NOMO-1 (cell line): ENCODE measurements at regions not wholly inside any gene's neighbourhood (a gene's known extent, or its start where the extent isn't known, plus 50 kb on each side); places are given as distances from the start of the nearest gene placed in this dataset.

Experiments used
- DNase-seq, 2 experiments: peaks; one replicate each; lab custom pipeline; 2025; ENCODE audit not compliant: unreplicated experiment in 2 of 2; lab: John Stamatoyannopoulos, UW

- peak in 1 of 2 experiments; percentile 8 for DNase-seq
Measured at GRCh38 chr18:23384778-23385736, 68.0 kb upstream of the RIOK3 start.

GRCh38 chr18:23386317-23386716 is 66.8 kb upstream of the RIOK3 start:
- DNase-seq: no peak

- no peak for DNase-seq
Measured at GRCh38 chr18:23387265-23387664, 65.8 kb upstream of the RIOK3 start.

- no peak for DNase-seq
Measured at GRCh38 chr18:23388357-23388756, 64.7 kb upstream of the RIOK3 start.

GRCh38 chr18:23391156-23391555 is 61.9 kb upstream of the RIOK3 start:
- DNase-seq: no peak

GRCh38 chr18:23397907-23398306 is 55.2 kb upstream of the RIOK3 start:
- no peak for DNase-seq

DNA sequence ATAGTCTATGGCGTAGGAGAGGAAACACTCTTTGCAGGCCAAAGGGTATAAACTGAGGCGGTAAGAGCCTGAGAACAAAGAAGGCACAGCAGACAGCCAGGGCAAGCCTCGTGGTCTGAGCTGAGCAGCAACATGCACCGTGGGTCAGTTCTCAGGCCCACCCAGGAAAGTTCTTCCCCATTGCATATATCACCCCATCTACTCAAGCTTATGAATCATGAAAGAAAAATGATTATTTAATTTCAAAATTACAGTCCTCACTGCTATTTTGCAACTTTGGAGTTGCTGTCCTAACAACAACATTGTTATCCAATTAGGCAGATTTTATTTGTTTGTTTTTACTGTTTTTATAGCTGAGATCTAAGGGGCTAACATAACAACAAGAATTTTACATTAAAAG is 54.7 kb upstream of the RIOK3 start:
- DNase-seq: no peak

DNA sequence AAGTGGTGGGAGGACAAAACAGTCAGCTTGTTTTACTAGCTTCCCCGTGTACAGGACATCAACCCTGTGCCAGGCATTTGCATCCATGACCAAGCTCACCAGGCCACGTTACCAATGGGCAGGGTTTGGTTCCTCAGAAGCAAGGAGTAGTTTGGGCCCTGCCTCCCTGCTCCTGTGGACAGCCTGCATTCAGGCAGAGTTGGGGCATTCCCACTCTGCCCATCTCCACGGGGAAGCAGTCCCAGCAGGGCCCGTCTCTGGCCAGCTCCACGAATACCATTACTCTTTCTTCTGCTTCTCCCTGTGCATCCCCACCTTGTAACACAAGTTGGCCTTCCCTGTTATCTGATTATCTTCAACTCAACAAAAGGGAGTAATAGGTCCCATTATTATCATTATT is 54.0 kb upstream of the RIOK3 start:
- DNase-seq: no peak

GRCh38 chr18:23400918-23401317 is 52.2 kb upstream of the RIOK3 start:
- DNase-seq: no peak

DNA sequence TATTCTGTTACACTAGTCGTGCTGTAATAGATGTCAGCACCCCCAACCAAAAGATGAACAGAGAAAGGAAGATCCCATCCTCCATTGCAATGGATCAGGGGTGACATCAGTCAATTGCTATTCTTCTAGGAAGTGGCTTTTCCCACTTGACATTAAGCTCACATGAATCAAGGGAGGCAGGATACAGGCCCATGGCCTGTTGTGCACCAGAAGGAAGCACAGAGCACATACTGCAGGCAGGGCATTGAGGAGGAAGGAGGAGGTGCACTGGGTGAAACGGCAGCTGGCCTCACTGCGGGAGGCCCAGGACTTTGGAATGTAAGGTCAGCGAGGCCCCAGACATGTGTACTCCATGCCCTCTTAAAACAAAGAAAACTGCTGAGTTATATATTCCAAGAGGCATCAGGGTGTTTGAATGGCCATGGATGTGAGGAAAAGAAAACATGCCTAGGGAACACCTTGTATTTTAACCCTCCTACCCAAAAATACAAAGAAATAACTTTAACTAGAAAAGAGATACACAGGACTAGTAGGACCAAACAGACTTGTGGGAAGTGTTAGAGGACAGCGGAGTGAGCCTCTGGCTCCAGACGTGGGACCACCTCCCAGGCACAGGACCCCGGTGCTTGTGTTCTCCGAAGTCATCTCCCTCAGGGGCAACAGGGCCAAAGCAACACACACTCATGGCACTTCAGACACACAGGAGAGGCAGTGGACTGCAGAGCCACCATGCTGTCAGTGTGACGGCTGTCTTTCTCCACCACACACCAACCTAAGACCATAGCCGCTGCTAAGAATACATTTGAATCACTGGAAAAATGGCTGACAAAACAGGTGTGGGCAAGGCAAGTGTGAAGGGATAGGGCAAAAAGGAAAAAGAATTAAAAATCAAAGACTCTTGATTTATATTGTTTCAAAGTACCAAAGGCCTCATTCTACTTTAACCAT is 51.4 kb upstream of the RIOK3 start:
- no peak for DNase-seq
